DND-41 (cell line): ENCODE measurements at regions not wholly inside any gene's neighbourhood (a gene's known extent, or its start where the extent isn't known, plus 50 kb on each side); places are given as distances from the start of the nearest gene placed in this dataset.

Source experiments
- ATAC-seq: fragments of 200-7000 bp; cut with Tn5 transposase; 3 replicates; pipeline ENCODE4 v1.9.1; 2021; ENCODE audit warnings: low read depth; ENCODE audit not compliant: insufficient read depth
- DNase-seq: peaks from one replicate; pipeline ENCODE4 v3.0.0-alpha.2; 2020
- H2AFZ ChIP-seq: 2 replicates; pipeline ENCODE4 v1.6.0; 2012; ENCODE audit warnings: low read depth, low read length
- H3K27ac ChIP-seq: 2 replicates; pipeline ENCODE4 v1.5.1; 2012; ENCODE audit warnings: low read length, inconsistent platforms
- H3K27me3 ChIP-seq: fragments of 200-600 bp; sonication (generic); 2 replicates; pipeline ENCODE4 v1.6.0; 2012; ENCODE audit warnings: low read length, mild to moderate bottlenecking, inconsistent platforms; ENCODE audit not compliant: insufficient read depth, poor library complexity
- H3K36me3 ChIP-seq: 2 replicates; pipeline ENCODE4 v1.5.1; 2012; ENCODE audit warnings: low read length, inconsistent platforms; ENCODE audit not compliant: insufficient read depth
- H3K4me1 ChIP-seq: 2 replicates; pipeline ENCODE4 v1.5.1; 2012; ENCODE audit warnings: mild to moderate bottlenecking, low read length; ENCODE audit not compliant: insufficient read depth
- H3K4me2 ChIP-seq: 2 replicates; pipeline ENCODE4 v1.6.0; 2012; ENCODE audit warnings: mild to moderate bottlenecking, moderate library complexity, low read length, inconsistent platforms; ENCODE audit not compliant: insufficient read depth
- H3K4me3 ChIP-seq, 2 experiments: fragments of 200-600 bp in 1 of 2; shearing (Covaris generic) in 1 of 2; 2 replicates each; pipeline ENCODE4 v1.5.1; 2012 to 2016; ENCODE audit warnings: inconsistent platforms in 2 of 2, low read length in 2 of 2, mild to moderate bottlenecking in 2 of 2, low read depth in 1 of 2, moderate library complexity in 1 of 2
- H3K79me2 ChIP-seq: 2 replicates; pipeline ENCODE4 v1.6.0; 2012; ENCODE audit warnings: low read length, inconsistent platforms; ENCODE audit not compliant: insufficient read depth
- H3K9ac ChIP-seq: 2 replicates; pipeline ENCODE4 v1.6.0; 2012; ENCODE audit warnings: low read depth, mild to moderate bottlenecking, inconsistent platforms, low read length, moderate library complexity
- H3K9me3 ChIP-seq: 2 replicates; pipeline ENCODE4 v1.5.1; 2012; ENCODE audit warnings: low read length, moderate library complexity, mild to moderate bottlenecking, inconsistent platforms; ENCODE audit not compliant: insufficient read depth, severe bottlenecking
- H4K20me1 ChIP-seq: 2 replicates; pipeline ENCODE4 v1.6.0; 2012; ENCODE audit warnings: low read length; ENCODE audit not compliant: insufficient read depth
- EZH2 ChIP-seq: IDR thresholded peaks from 3 replicates; pipeline ENCODE4 v1.6.1; 2012; ENCODE audit warnings: borderline replicate concordance, low read depth, mild to moderate bottlenecking, moderate library complexity, low read length, inconsistent platforms; ENCODE audit not compliant: severe bottlenecking
- TF ChIP-seq, protein P1 (sequence below): IDR thresholded peaks from 2 replicates; pipeline ENCODE4 v1.5.1; 2012; ENCODE audit warnings: borderline replicate concordance, low read length, moderate library complexity, mild to moderate bottlenecking; ENCODE audit not compliant: poor library complexity, severe bottlenecking; ENCODE audit errors: extremely low read depth

DNA sequence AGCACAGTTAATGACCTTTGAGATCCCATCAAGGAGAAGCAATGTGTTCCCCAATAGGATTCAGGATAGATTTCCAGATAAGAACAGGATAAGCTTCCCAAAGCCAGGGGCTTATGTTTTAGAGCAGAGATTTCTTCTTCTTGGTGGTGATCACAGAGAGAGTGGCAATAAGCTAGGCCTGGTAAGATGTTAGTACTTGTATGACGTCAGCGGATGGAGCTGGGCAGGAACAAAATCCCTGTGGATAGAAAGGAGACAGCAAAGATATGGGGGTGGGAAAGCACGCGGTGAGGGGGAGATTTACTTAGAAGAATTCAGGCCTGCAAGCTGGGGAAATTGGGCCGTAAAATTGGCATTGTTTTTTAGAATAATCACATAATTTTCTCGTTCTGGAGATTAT lies 323.0 kb downstream of the MTX2 start:
- Histone ChIP-seq H3K4me2 (no peak overlapping the region), H3K4me3 (no peak overlapping the region), H3K27ac (no peak overlapping the region), H3K4me1 (no peaks in the 10 kb centered on the region), H3K9ac (no peak overlapping the region), H3K79me2 (no peaks in the 10 kb centered on the region), H3K27me3 (no peaks in the 10 kb centered on the region), H3K9me3 (no peaks in the 10 kb centered on the region), H4K20me1 (no peaks in the 10 kb centered on the region), H3K36me3 (no peaks in the 10 kb centered on the region), H2AFZ (no peak overlapping the region)
- ATAC-seq, result no peak
- TF ChIP-seq, protein P1, sequence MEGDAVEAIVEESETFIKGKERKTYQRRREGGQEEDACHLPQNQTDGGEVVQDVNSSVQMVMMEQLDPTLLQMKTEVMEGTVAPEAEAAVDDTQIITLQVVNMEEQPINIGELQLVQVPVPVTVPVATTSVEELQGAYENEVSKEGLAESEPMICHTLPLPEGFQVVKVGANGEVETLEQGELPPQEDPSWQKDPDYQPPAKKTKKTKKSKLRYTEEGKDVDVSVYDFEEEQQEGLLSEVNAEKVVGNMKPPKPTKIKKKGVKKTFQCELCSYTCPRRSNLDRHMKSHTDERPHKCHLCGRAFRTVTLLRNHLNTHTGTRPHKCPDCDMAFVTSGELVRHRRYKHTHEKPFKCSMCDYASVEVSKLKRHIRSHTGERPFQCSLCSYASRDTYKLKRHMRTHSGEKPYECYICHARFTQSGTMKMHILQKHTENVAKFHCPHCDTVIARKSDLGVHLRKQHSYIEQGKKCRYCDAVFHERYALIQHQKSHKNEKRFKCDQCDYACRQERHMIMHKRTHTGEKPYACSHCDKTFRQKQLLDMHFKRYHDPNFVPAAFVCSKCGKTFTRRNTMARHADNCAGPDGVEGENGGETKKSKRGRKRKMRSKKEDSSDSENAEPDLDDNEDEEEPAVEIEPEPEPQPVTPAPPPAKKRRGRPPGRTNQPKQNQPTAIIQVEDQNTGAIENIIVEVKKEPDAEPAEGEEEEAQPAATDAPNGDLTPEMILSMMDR, result no peak
- no peak for TF ChIP-seq EZH2
- DNase-seq, result no peak

DNA sequence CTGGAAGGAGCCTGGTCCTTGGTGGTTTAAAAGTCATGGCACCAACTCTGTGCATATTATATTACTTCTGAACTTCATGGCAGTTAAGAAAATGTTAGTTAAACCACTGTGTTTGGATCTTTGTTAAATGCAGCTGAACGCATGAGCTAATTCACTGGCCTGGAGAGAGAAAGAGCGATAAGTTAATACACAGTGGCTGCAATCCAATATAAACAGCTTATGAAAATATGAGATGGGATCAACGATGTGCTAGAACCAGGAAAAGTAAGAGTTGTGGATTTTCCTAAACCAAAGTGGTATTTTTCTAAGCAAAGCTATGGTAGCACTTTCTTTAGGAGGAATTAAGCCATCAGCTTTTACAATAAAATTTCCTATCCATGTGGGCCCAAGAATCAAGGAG lies 326.7 kb downstream of the MTX2 start:
- Histone ChIP-seq H3K4me1 (no peaks in the 10 kb centered on the region), H3K4me2 (no peak overlapping the region), H3K36me3 (no peaks in the 10 kb centered on the region), H2AFZ (no peak overlapping the region), H3K4me3 (no peak overlapping the region), H3K79me2 (no peaks in the 10 kb centered on the region), H3K9me3 (no peaks in the 10 kb centered on the region), H3K27me3 (no peaks in the 10 kb centered on the region), H3K27ac (no peak overlapping the region), H4K20me1 (no peaks in the 10 kb centered on the region), H3K9ac (no peak overlapping the region)
- ATAC-seq (no peak), DNase-seq (no peak)
- TF ChIP-seq, protein P1, result no peak
- TF ChIP-seq EZH2, result no peak

DNA sequence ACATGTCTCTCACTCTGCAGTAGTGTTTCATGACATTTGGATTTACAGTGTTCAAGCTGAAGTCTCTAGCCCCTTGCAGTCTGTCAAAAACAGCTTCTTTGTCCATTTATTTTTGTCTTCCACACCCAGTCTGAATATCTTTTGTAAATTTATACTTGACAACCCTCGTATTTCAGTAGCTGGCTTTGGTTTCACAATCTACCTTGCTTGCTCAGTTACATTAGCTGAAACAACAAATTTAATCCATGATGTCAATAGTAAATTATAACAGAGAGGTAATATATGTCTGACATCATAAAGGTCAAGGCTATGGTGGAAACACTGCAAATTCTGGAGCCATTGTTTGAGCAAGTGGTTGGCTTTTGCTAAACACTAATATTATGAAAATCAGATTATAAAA lies 328.7 kb downstream of the MTX2 start:
- Histone ChIP-seq H3K9ac (no peak overlapping the region), H3K27ac (no peak overlapping the region), H3K9me3 (no peaks in the 10 kb centered on the region), H3K27me3 (no peaks in the 10 kb centered on the region), H3K36me3 (no peaks in the 10 kb centered on the region), H3K4me2 (no peak overlapping the region), H3K4me3 (no peak overlapping the region), H4K20me1 (no peaks in the 10 kb centered on the region), H3K4me1 (no peaks in the 10 kb centered on the region), H2AFZ (no peak overlapping the region), H3K79me2 (no peaks in the 10 kb centered on the region)
- ATAC-seq, result no peak
- TF ChIP-seq, protein P1, result no peak
- TF ChIP-seq EZH2, result no peak
- DNase-seq, result no peak

- no peak overlapping the region for H3K9ac ChIP-seq
- no peaks in the 10 kb centered on the region for H4K20me1 ChIP-seq
- no peak for DNase-seq
- no peak overlapping the region for H2AFZ ChIP-seq
- no peaks in the 10 kb centered on the region for H3K79me2 ChIP-seq
- TF ChIP-seq, protein P1, result no peak
- no peak for TF ChIP-seq EZH2
- no peak overlapping the region for H3K4me3 ChIP-seq
- no peaks in the 10 kb centered on the region for H3K9me3 ChIP-seq
- no peaks in the 10 kb centered on the region for H3K36me3 ChIP-seq
- no peak overlapping the region for H3K27ac ChIP-seq
- ATAC-seq, result no peak
- no peak overlapping the region for H3K4me2 ChIP-seq
- H3K4me1 ChIP-seq, result no peaks in the 10 kb centered on the region
- H3K27me3 ChIP-seq, result no peaks in the 10 kb centered on the region
Measured at GRCh38 chr2:176598351-176598750, 329.1 kb downstream of the MTX2 start.
